Keratinocyte (primary cell): ENCODE measurements at regions not wholly inside any gene's neighbourhood (a gene's known extent, or its start where the extent isn't known, plus 50 kb on each side); places are given as distances from the start of the nearest gene placed in this dataset.

Experiments used
- CTCF ChIP-seq, 3 experiments: IDR thresholded peaks in 1 of 3; conservative IDR thresholded peaks in 1 of 3; optimal IDR thresholded peaks in 1 of 3; 2 replicates in 2 of 3; 3 replicates in 1 of 3; pipeline versions ENCODE3 to v1.5.1; 2011; ENCODE audit warnings: low read length in 3 of 3, mild to moderate bottlenecking in 3 of 3, moderate library complexity in 2 of 3, control low read depth in 1 of 3, inconsistent platforms in 1 of 3; ENCODE audit not compliant: insufficient read depth in 2 of 3; ENCODE audit errors: extremely low read depth in 1 of 3
- EZH2 ChIP-seq: IDR thresholded peaks from one replicate; pipeline ENCODE4 v1.6.1; 2012; ENCODE audit warnings: inconsistent platforms, mild to moderate bottlenecking, low read length, moderate library complexity

- no peak for TF ChIP-seq CTCF (optimal IDR thresholded peaks at IDR 0.05 in 1 of 3, IDR thresholded peaks at IDR 0.05 in 1 of 3, conservative IDR thresholded peaks at IDR 0.05 in 1 of 3; ENCODE audit: extremely low read depth in 1 of 3, insufficient read depth in 2 of 3, low read length in 3 of 3)
- TF ChIP-seq EZH2 = no peak
These were observed 181.0 kb upstream of the MAST4 start for GRCh38 chr5:66415208-66415607.
